GM12878 (cell line): ENCODE measurements at regions not wholly inside any gene's neighbourhood (a gene's known extent, or its start where the extent isn't known, plus 50 kb on each side); places are given as distances from the start of the nearest gene placed in this dataset.

ENCODE experiments used
- ATAC-seq: fragments of 200-7000 bp; cut with Tn5 transposase; 3 replicates; pipeline ENCODE4 v1.9.1; 2020; ENCODE audit warnings: mild to moderate bottlenecking, moderate library complexity
- BruUV-seq: library from RNA; stranded (reverse); fragments of 400-500 nt; replicated peaks from 2 replicates; lab custom pipeline; 2021; lab: Mats Ljungman, UMichigan
- CTCF ChIA-PET: fragments of 300-600 bp; sonication (Branson Sonifier 250); formaldehyde crosslinking; extraction: SDS; loops from one replicate; lab custom pipeline; 2021; ENCODE audit warnings: inconsistent platforms; lab: Yijun Ruan, JAX
- POLR2A ChIA-PET: fragments of 350-600 bp; formaldehyde crosslinking; extraction: SDS; loops from one replicate; lab custom pipeline; 2021; ENCODE audit warnings: inconsistent platforms; lab: Charles Lee
- RAD21 ChIA-PET: fragments of 300-600 bp; sonication (Branson Sonifier 250); formaldehyde crosslinking; loops from one replicate; lab custom pipeline; 2023; ENCODE audit warnings: antibody characterized with exemption; ENCODE audit not compliant: unreplicated experiment; lab: Charles Lee
- SMC1A ChIA-PET: fragments of 300-600 bp; sonication (Branson Sonifier 250); formaldehyde crosslinking; loops from one replicate; lab custom pipeline; 2023; ENCODE audit not compliant: unreplicated experiment, uncharacterized antibody; lab: Charles Lee
- DNase-seq: peaks from one replicate; pipeline ENCODE4 v3.0.0-alpha.2; 2011; ENCODE audit warnings: low read depth, low spot score
- FAIRE-seq: peaks from 3 replicates; lab custom pipeline; 2011; peaks lifted over from hg19 to GRCh38; lab: Jason Lieb, UNC
- H2AFZ ChIP-seq: 2 replicates; pipeline ENCODE4 v1.6.0; 2011; ENCODE audit warnings: low read depth, low read length, control low read depth; ENCODE audit not compliant: control insufficient read depth
- H3K27ac ChIP-seq: 2 replicates; pipeline ENCODE4 v1.5.1; 2011; ENCODE audit warnings: control low read depth; ENCODE audit not compliant: control insufficient read depth, insufficient read depth
- H3K27me3 ChIP-seq, 2 experiments: replicated peaks in 1 of 2; 2 replicates each; pipeline versions ENCODE4 v1.6.0 to v1.6.1; 2011; ENCODE audit warnings: low read length in 1 of 2; ENCODE audit not compliant: control insufficient read depth in 2 of 2, insufficient read depth in 2 of 2
- H3K36me3 ChIP-seq, 2 experiments: 2 replicates each; pipeline ENCODE4 v1.5.1; 2011; ENCODE audit warnings: low read length in 1 of 2; ENCODE audit not compliant: control insufficient read depth in 2 of 2, insufficient read depth in 2 of 2
- H3K4me1 ChIP-seq: 2 replicates; pipeline ENCODE4 v1.6.1; 2011; ENCODE audit warnings: mild to moderate bottlenecking, low read length, moderate library complexity, mixed read lengths; ENCODE audit not compliant: control insufficient read depth, insufficient read depth
- H3K4me2 ChIP-seq: 2 replicates; pipeline ENCODE4 v1.6.0; 2011; ENCODE audit warnings: control low read depth; ENCODE audit not compliant: control insufficient read depth, insufficient read depth
- H3K4me3 ChIP-seq: fragments of 200-600 bp; sonication (generic); 2 replicates; pipeline ENCODE4 v1.5.1; 2016
- H3K79me2 ChIP-seq: 2 replicates; pipeline ENCODE4 v1.6.0; 2011; ENCODE audit warnings: low read length; ENCODE audit not compliant: control insufficient read depth, insufficient read depth
- H3K9ac ChIP-seq: 2 replicates; pipeline ENCODE4 v1.8.0; 2011; ENCODE audit warnings: low read length, control low read depth, mixed read lengths; ENCODE audit not compliant: control insufficient read depth, insufficient read depth
- H3K9me3 ChIP-seq: replicated peaks from 3 replicates; pipeline ENCODE4 v1.5.1; 2011; ENCODE audit warnings: mild to moderate bottlenecking, low read length; ENCODE audit not compliant: control insufficient read depth, insufficient read depth
- H4K20me1 ChIP-seq: 2 replicates; pipeline ENCODE4 v1.6.0; 2011; ENCODE audit not compliant: control insufficient read depth, insufficient read depth
- BCL3 ChIP-seq: IDR thresholded peaks from 2 replicates; pipeline ENCODE4 v1.6.1; 2011; ENCODE audit warnings: borderline replicate concordance, low read depth, mild to moderate bottlenecking, moderate library complexity, low read length; ENCODE audit not compliant: insufficient read depth, poor library complexity, severe bottlenecking
- E2F8 ChIP-seq: fragments of 450-650 bp; IDR thresholded peaks from 2 replicates; pipeline ENCODE4 v1.6.1; 2018; ENCODE audit warnings: mild to moderate bottlenecking, low read depth, moderate library complexity; ENCODE audit not compliant: partially characterized antibody
- HSF1 ChIP-seq: fragments of 150-350 bp; IDR thresholded peaks from 2 replicates; pipeline ENCODE4 v1.6.1; 2014; ENCODE audit warnings: mild to moderate bottlenecking, low read depth, low read length
- NFXL1 ChIP-seq: fragments of 450-650 bp; IDR thresholded peaks from 2 replicates; pipeline ENCODE4 v1.6.1; 2017; ENCODE audit warnings: antibody characterized with exemption, mild to moderate bottlenecking, borderline replicate concordance
- NR2C1 ChIP-seq: fragments of 450-650 bp; IDR thresholded peaks from 2 replicates; pipeline ENCODE4 v1.6.1; 2017; ENCODE audit warnings: antibody characterized with exemption, mild to moderate bottlenecking, moderate library complexity
- RAD21 ChIP-seq: IDR thresholded peaks from 2 replicates; pipeline ENCODE4 v1.6.1; 2011; ENCODE audit warnings: mild to moderate bottlenecking, low read depth, low read length, moderate library complexity; ENCODE audit not compliant: insufficient read depth
- RAD51 ChIP-seq: fragments of 450-650 bp; IDR thresholded peaks from 2 replicates; pipeline ENCODE4 v1.6.1; 2016; ENCODE audit warnings: moderate library complexity, mild to moderate bottlenecking, inconsistent platforms
- REST ChIP-seq: IDR thresholded peaks from 2 replicates; pipeline ENCODE4 v1.6.1; 2012; ENCODE audit warnings: mild to moderate bottlenecking, low read depth, low read length
- SIX5 ChIP-seq: IDR thresholded peaks from 2 replicates; pipeline ENCODE4 v1.6.1; 2011; ENCODE audit warnings: mild to moderate bottlenecking, low read depth, low read length, moderate library complexity; ENCODE audit not compliant: severe bottlenecking
- WRNIP1 ChIP-seq: IDR thresholded peaks from 2 replicates; pipeline ENCODE4 v1.6.1; 2011; ENCODE audit warnings: low read depth, low read length, improper control_type of control experiment, borderline replicate concordance
- ZNF207 ChIP-seq: fragments of 450-650 bp; IDR thresholded peaks from 2 replicates; pipeline ENCODE4 v1.6.1; 2014; ENCODE audit warnings: antibody characterized with exemption, mild to moderate bottlenecking, borderline replicate concordance
- WGBS: methylation state at CpG from one replicate; pipeline ENCODE4 v1.1.6; 2016; ENCODE audit warnings: low lambda C conversion rate; ENCODE audit not compliant: insufficient replicate concordance, insufficient coverage; ENCODE audit errors: missing lambda C conversion rate; 5-methylcytosine and 5-hydroxymethylcytosine counted together
- in situ Hi-C: fragments of 300-500 bp; cut with MboI; formaldehyde crosslinking; loops from 9 replicates; pipeline ENCODE4 v1.14.3; 2018; ENCODE audit warnings: mixed read lengths
- intact Hi-C: fragments of 100-400 bp; cut with micrococcal nuclease; formaldehyde crosslinking; loops from one replicate; pipeline ENCODE4 v1.14.2; 2022; ENCODE audit not compliant: unreplicated experiment

GRCh38 chr1:172882385-172882784 lies 168.4 kb downstream of the TNFSF18 start (continued):
- TF ChIP-seq E2F8 (no peak), NFXL1 (no peak), ZNF207 (no peak), HSF1 (no peak)

- intact Hi-C loops = no loop called here
- Histone ChIP-seq H4K20me1 (no peaks in the 10 kb centered on the region), H3K4me2 (no peak overlapping the region), H3K27me3 (peaks cover 0 to 4% of the 10 kb centered on the region in 2 experiments; a peak in 2 of 4 replicates), H3K9ac (no peak overlapping the region), H3K27ac (no peak overlapping the region), H3K4me1 (peaks cover 13% of the 10 kb centered on the region), H3K36me3 (no peaks in the 10 kb centered on the region), H2AFZ (no peak overlapping the region), H3K79me2 (no peaks in the 10 kb centered on the region), H3K4me3 (no peak overlapping the region), H3K9me3 (no peaks in the 10 kb centered on the region; the same call in 2 of the 3 replicates)
- DNase-seq (no peak), FAIRE-seq (no peak), ATAC-seq (no peak)
- POLR2A ChIA-PET = no interaction called here
- CTCF ChIA-PET = no interaction called here
- WGBS = 49% methylated on average over 6 of the region's 6 CpGs
- in situ Hi-C loops = no loop called here
- no TSS peak for BruUV-seq
- RAD21 ChIA-PET = no interaction called here
- SMC1A ChIA-PET = interaction anchor here (1.0 to 1.3 kb wide), 2 partner anchors 12 to 38 kb away, joined by 3 to 4 read pairs; no protein-coding TSS in a partner anchor
- TF ChIP-seq WRNIP1 (no peak), BCL3 (no peak), SIX5 (no peak), RAD51 (no peak), REST (no peak), NR2C1 (no peak), RAD21 (no peak)
Measured at GRCh38 chr1:172882791-172883386, 167.9 kb downstream of the TNFSF18 start.
